ENCODE measurements at regions not wholly inside any gene's neighbourhood (a gene's known extent, or its start where the extent isn't known, plus 50 kb on each side); places are given as distances from the start of the nearest gene placed in this dataset.

DNA sequence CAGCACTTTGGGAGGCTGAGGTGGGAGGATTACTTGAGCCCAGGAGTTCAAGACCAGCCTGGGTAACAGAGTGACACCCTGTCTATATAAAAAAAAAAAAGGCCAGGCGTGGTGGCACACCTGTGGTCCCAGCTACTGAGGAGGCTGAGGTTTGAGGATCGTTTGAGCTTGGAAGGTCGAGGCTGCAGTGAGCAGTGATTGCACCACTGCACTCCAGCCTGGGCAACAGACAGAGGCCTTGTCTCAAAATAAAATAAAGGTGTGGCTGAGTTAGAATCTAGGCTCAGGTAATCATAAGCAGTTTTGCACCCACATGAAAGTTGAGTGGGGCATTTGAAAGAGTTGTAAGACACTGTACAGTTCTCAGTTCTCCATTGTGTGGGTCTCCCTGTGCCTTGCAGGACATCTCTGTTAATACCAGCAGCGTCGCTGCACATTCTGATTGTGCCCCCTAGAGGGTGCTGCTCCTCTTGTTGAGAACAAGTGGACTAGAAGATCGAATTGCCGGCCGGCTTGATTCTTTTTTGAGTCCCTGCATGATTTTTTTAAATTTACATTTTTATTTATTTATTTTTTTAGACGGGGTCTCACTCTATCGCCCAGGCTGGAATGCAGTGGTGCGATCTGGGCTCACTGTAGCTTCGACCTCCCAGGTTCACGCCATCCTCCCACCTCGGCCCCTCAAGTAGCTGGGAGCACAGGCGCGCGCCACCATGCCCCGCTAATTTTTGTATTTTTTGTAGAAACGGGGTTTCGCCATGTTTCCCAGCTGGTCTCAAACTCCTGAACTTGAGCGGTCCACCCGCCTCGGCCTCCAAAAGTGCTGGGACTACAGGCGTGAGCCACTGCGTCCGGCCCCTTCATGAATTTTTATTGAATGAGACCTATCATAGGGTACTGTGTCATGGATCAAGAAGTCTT is 73.6 kb upstream of the RBMX start:
- TF ChIP-seq, protein P1, sequence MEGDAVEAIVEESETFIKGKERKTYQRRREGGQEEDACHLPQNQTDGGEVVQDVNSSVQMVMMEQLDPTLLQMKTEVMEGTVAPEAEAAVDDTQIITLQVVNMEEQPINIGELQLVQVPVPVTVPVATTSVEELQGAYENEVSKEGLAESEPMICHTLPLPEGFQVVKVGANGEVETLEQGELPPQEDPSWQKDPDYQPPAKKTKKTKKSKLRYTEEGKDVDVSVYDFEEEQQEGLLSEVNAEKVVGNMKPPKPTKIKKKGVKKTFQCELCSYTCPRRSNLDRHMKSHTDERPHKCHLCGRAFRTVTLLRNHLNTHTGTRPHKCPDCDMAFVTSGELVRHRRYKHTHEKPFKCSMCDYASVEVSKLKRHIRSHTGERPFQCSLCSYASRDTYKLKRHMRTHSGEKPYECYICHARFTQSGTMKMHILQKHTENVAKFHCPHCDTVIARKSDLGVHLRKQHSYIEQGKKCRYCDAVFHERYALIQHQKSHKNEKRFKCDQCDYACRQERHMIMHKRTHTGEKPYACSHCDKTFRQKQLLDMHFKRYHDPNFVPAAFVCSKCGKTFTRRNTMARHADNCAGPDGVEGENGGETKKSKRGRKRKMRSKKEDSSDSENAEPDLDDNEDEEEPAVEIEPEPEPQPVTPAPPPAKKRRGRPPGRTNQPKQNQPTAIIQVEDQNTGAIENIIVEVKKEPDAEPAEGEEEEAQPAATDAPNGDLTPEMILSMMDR (IDR thresholded peaks at IDR 0.05) = peak in 4 of 6 experiments; percentile 21 to 51 (median 30)
- TF ChIP-seq POLR2A (IDR thresholded peaks at IDR 0.05) = no peak
- TF ChIP-seq POLR2AphosphoS5 (IDR thresholded peaks at IDR 0.05) = no peak
- no peak for TF ChIP-seq EP300 (IDR thresholded peaks at IDR 0.05)
